ENCODE measurements at regions not wholly inside any gene's neighbourhood (a gene's known extent, or its start where the extent isn't known, plus 50 kb on each side); places are given as distances from the start of the nearest gene placed in this dataset.
"Not testable (repeated sequence)": the region's sequence is repeated elsewhere in the genome, so short reads cannot be mapped to it uniquely, and the experiment has no call there.

DNA sequence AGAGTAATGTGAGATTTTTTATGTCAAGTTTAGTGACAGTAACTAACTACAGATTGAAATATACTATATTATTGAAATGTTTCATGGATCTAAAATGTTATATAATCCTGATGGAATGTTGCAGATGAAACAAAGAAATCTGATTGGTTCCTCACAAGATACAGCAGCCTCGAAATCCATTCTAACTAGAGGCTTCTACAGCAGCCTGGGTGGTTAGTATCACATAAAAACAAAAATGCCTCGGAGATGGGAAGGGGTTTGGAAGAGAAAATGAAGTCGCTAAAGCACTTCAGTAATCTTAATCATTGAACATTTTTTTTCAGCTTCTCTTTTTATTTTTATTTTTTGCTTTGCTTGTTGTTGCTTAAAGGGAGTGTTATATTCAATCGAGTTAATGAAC lies 75.2 kb downstream of the TANC2 start:
- Histone ChIP-seq H3K79me2 (ENCODE audit: low read length) (peaks cover 30% of the 10 kb centered on the region), H3K27ac (ENCODE audit: low read length) (no peak overlapping the region), H3K27me3 (ENCODE audit: low read length) (no peaks in the 10 kb centered on the region), H2AFZ (ENCODE audit: low read length) (no peak overlapping the region), H3F3A (ENCODE audit: low read length, unreplicated experiment) (no peaks in the 10 kb centered on the region), H3K4me1 (ENCODE audit: insufficient read depth, low read length) (peaks cover 25% of the 10 kb centered on the region), H3K9me2 (replicated peaks; ENCODE audit: low read length) (no peaks in the 10 kb centered on the region), H4K20me1 (ENCODE audit: low read length) (no peaks in the 10 kb centered on the region), H3K4me2 (ENCODE audit: low read length) (no peak overlapping the region), H3K9ac (ENCODE audit: low read length) (no peak overlapping the region), H3K9me3 (ENCODE audit: low read length) (no peaks in the 10 kb centered on the region), H3K4me3 (ENCODE audit: low read length) (no peak overlapping the region), H3K36me3 (ENCODE audit: low read depth, low read length) (no peaks in the 10 kb centered on the region)
- BruUV-seq (replicated peaks) = no TSS peak
- CTCF ChIA-PET = no interaction called here
- ATAC-seq (no peak), DNase-seq (no peak)
- intact Hi-C loops (cut with micrococcal nuclease) = loop anchor here (5.0 kb wide), 1 partner anchor 44 kb away; no protein-coding TSS in a partner anchor
- TF ChIP-seq EZH2 (IDR thresholded peaks at IDR 0.05; ENCODE audit: low read length, unreplicated experiment) (no peak), EZH2phosphoT487 (IDR thresholded peaks at IDR 0.05; ENCODE audit: borderline replicate concordance, low read length) (no peak), CTCF (conservative IDR thresholded peaks at IDR 0.05; ENCODE audit: low read depth, low read length) (no peak)
- POLR2A ChIA-PET (ENCODE audit: unreplicated experiment) = no interaction called here

- no peak for TF ChIP-seq CTCF (conservative IDR thresholded peaks at IDR 0.05; ENCODE audit: low read depth, low read length)
- no peak for TF ChIP-seq EZH2phosphoT487 (IDR thresholded peaks at IDR 0.05; ENCODE audit: borderline replicate concordance, low read length)
- no peak for TF ChIP-seq EZH2 (IDR thresholded peaks at IDR 0.05; ENCODE audit: low read length, unreplicated experiment)
- peaks cover 25% of the 10 kb centered on the region for H3K79me2 ChIP-seq (ENCODE audit: low read length)
Observed at GRCh38 chr17:63041722-63042121, 75.7 kb downstream of the TANC2 start.

DNA sequence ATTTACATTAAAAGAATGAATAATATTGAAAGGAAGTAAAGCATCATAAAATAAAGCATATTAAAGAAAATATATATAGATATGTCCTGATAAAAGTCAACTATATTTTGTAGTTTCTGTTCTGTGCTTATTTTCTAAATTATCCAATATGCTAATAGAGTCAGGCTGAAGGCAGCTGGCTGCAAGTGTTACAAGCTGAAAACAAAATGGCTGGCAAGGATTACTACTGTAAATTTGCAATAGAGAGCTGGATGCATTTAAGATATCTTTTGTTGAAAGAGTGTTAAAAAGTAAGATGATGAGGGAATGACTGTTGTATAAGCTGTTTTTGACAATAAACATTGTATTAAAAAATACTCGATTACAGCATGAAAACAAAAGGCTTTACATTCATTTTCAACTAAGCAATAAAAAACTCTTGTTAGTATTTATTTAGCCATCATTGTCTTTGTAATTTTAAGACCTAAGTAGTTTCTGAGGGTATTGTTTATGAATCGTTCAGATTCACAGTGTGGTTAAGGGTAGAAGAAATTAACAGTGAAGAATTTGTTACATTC lies 76.3 kb downstream of the TANC2 start:
- H3K27ac ChIP-seq (ENCODE audit: low read length) = no peak overlapping the region
- peaks cover 25% of the 10 kb centered on the region for H3K79me2 ChIP-seq (ENCODE audit: low read length)
- no peaks in the 10 kb centered on the region for H3K36me3 ChIP-seq (ENCODE audit: low read depth, low read length)
- no peak overlapping the region for H3K9ac ChIP-seq (ENCODE audit: low read length)
- H2AFZ ChIP-seq (ENCODE audit: low read length) = no peak overlapping the region
- DNase-seq (no peak), ATAC-seq (no peak)
- no peak for TF ChIP-seq EZH2phosphoT487 (IDR thresholded peaks at IDR 0.05; ENCODE audit: borderline replicate concordance, low read length)
- TF ChIP-seq EZH2 (IDR thresholded peaks at IDR 0.05; ENCODE audit: low read length, unreplicated experiment) = no peak
- no peak for TF ChIP-seq CTCF (conservative IDR thresholded peaks at IDR 0.05; ENCODE audit: low read depth, low read length)
- POLR2A ChIA-PET (ENCODE audit: unreplicated experiment) = no interaction called here
- no peak overlapping the region for H3K4me2 ChIP-seq (ENCODE audit: low read length)
- H3K4me1 ChIP-seq (ENCODE audit: insufficient read depth, low read length) = peaks cover 25% of the 10 kb centered on the region
- CTCF ChIA-PET = no interaction called here
- intact Hi-C loops (cut with micrococcal nuclease) = loop anchor here (5.0 kb wide), 1 partner anchor 45 kb away; no protein-coding TSS in a partner anchor
- H3F3A ChIP-seq (ENCODE audit: low read length, unreplicated experiment) = no peaks in the 10 kb centered on the region
- H3K27me3 ChIP-seq (ENCODE audit: low read length) = no peaks in the 10 kb centered on the region
- H4K20me1 ChIP-seq (ENCODE audit: low read length) = no peaks in the 10 kb centered on the region
- no peaks in the 10 kb centered on the region for H3K9me2 ChIP-seq (replicated peaks; ENCODE audit: low read length)
- H3K4me3 ChIP-seq (ENCODE audit: low read length) = no peak overlapping the region
- BruUV-seq (replicated peaks) = no TSS peak
- H3K9me3 ChIP-seq (ENCODE audit: low read length) = no peaks in the 10 kb centered on the region

More at GRCh38 chr17:63041722-63042121, 75.7 kb downstream of the TANC2 start:
- DNase-seq (no peak), ATAC-seq (no peak)
- Histone ChIP-seq H3K4me3 (ENCODE audit: low read length) (no peak overlapping the region), H3K9me2 (replicated peaks; ENCODE audit: low read length) (no peaks in the 10 kb centered on the region), H3K27ac (ENCODE audit: low read length) (no peak overlapping the region), H3K9me3 (ENCODE audit: low read length) (no peaks in the 10 kb centered on the region), H2AFZ (ENCODE audit: low read length) (no peak overlapping the region), H3K4me1 (ENCODE audit: insufficient read depth, low read length) (peaks cover 25% of the 10 kb centered on the region), H3K27me3 (ENCODE audit: low read length) (no peaks in the 10 kb centered on the region), H4K20me1 (ENCODE audit: low read length) (no peaks in the 10 kb centered on the region), H3F3A (ENCODE audit: low read length, unreplicated experiment) (no peaks in the 10 kb centered on the region), H3K36me3 (ENCODE audit: low read depth, low read length) (no peaks in the 10 kb centered on the region), H3K4me2 (ENCODE audit: low read length) (no peak overlapping the region), H3K9ac (ENCODE audit: low read length) (no peak overlapping the region)
- ChIA-PET CTCF (no interaction called here), POLR2A (ENCODE audit: unreplicated experiment) (no interaction called here)
- BruUV-seq (replicated peaks) = no TSS peak
- intact Hi-C loops (cut with micrococcal nuclease) = loop anchor here (5.0 kb wide), 1 partner anchor 44 kb away; no protein-coding TSS in a partner anchor

DNA sequence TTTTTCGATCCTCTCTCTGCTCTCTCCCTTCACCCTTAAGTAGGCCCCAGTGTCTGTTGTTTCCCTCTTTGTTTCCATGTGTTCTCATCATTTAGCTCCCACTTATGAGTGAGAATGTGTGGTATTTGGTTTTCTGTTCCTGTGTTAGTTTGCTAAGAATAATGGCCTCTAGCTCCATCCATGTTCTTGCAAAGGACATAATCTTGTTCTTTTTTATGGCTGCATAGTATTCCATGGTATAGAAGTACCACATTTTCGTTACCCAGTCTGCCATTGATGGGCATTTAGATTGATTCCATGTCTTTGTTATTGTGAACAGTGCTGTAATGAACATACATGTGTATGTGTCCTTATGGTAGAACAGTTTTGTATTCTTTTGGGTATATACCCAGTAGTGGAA lies 91.5 kb downstream of the TANC2 start:
- POLR2A ChIA-PET (ENCODE audit: unreplicated experiment); H3K4me3 ChIP-seq (ENCODE audit: low read length); H4K20me1 ChIP-seq (ENCODE audit: low read length); H3K9ac ChIP-seq (ENCODE audit: low read length); BruUV-seq (replicated peaks); H3K4me2 ChIP-seq (ENCODE audit: low read length); ATAC-seq; H3K9me2 ChIP-seq (replicated peaks; ENCODE audit: low read length); H3K27ac ChIP-seq (ENCODE audit: low read length); H3K79me2 ChIP-seq (ENCODE audit: low read length); CTCF ChIA-PET; H2AFZ ChIP-seq (ENCODE audit: low read length); H3K9me3 ChIP-seq (ENCODE audit: low read length); DNase-seq; H3K4me1 ChIP-seq (ENCODE audit: insufficient read depth, low read length); H3K36me3 ChIP-seq (ENCODE audit: low read depth, low read length); H3F3A ChIP-seq (ENCODE audit: low read length, unreplicated experiment); intact Hi-C loops (cut with micrococcal nuclease); H3K27me3 ChIP-seq (ENCODE audit: low read length): not testable (repeated sequence)

Data from PC-3 (cell line).